Spleen (tissue), 7 donors: ENCODE measurements at regions not wholly inside any gene's neighbourhood (a gene's known extent, or its start where the extent isn't known, plus 50 kb on each side); places are given as distances from the start of the nearest gene placed in this dataset.

Experiments used
- POLR2A ChIP-seq, 3 donors: fragments of 450-650 bp; IDR thresholded peaks; one replicate each; pipeline ENCODE4 v1.5.1; 2017; ENCODE audit warnings: antibody characterized with exemption in 3 of 3, mild to moderate bottlenecking in 1 of 3
- TF ChIP-seq, protein P1 (sequence below), 11 experiments: fragments of 200-600 bp in 7 of 11; fragments of 450-650 bp in 4 of 11; sonication (generic) in 4 of 11; IDR thresholded peaks in 8 of 11; conservative IDR thresholded peaks in 3 of 11; 1 replicate in 7 of 11; 2 replicates in 4 of 11; pipeline versions ENCODE4 v1.4.0 to v1.8.0; 2016 to 2021; ENCODE audit warnings: antibody characterized with exemption in 11 of 11, inconsistent platforms in 4 of 11, mild to moderate bottlenecking in 1 of 11
- donor health status: DM: no; HTN: no; CAD: no; lungs with moderate emphysema.
- donor health status: DM: no; HTN: no; CAD: no.
- donor health status: DM: no; HTN: no; CAD: no.

GRCh38 chr2:8388781-8389180 is 293.1 kb upstream of the ID2 start:
- no peak for TF ChIP-seq POLR2A (IDR thresholded peaks at IDR 0.05)
- TF ChIP-seq, protein P1, sequence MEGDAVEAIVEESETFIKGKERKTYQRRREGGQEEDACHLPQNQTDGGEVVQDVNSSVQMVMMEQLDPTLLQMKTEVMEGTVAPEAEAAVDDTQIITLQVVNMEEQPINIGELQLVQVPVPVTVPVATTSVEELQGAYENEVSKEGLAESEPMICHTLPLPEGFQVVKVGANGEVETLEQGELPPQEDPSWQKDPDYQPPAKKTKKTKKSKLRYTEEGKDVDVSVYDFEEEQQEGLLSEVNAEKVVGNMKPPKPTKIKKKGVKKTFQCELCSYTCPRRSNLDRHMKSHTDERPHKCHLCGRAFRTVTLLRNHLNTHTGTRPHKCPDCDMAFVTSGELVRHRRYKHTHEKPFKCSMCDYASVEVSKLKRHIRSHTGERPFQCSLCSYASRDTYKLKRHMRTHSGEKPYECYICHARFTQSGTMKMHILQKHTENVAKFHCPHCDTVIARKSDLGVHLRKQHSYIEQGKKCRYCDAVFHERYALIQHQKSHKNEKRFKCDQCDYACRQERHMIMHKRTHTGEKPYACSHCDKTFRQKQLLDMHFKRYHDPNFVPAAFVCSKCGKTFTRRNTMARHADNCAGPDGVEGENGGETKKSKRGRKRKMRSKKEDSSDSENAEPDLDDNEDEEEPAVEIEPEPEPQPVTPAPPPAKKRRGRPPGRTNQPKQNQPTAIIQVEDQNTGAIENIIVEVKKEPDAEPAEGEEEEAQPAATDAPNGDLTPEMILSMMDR (IDR thresholded peaks at IDR 0.05 in 8 of 11, conservative IDR thresholded peaks at IDR 0.05 in 3 of 11), result no peak
